ENCODE measurements at regions not wholly inside any gene's neighbourhood (a gene's known extent, or its start where the extent isn't known, plus 50 kb on each side); places are given as distances from the start of the nearest gene placed in this dataset.

GRCh38 chr2:114032705-114033104 lies 142.8 kb downstream of the ACTR3 start:
- TF ChIP-seq CTCF (IDR thresholded peaks at IDR 0.05; ENCODE audit: insufficient read depth, low read depth, low read length, missing control alignments): no peak
- no peak for DNase-seq (ENCODE audit: low read depth)
- H3K4me3 ChIP-seq (ENCODE audit: low read length): no peak overlapping the region

- no peak overlapping the region for H3K4me3 ChIP-seq (ENCODE audit: low read length)
- TF ChIP-seq CTCF (IDR thresholded peaks at IDR 0.05; ENCODE audit: insufficient read depth, low read depth, low read length, missing control alignments): no peak
- DNase-seq (ENCODE audit: low read depth): no peak
Measured at GRCh38 chr2:114034742-114035141, 144.9 kb downstream of the ACTR3 start.

- TF ChIP-seq CTCF (IDR thresholded peaks at IDR 0.05; ENCODE audit: insufficient read depth, low read depth, low read length, missing control alignments): no peak
- H3K4me3 ChIP-seq (ENCODE audit: low read length): no peak overlapping the region
- DNase-seq (ENCODE audit: low read depth): no peak
Measured at GRCh38 chr2:114038710-114039109, 148.8 kb downstream of the ACTR3 start.

- no peak for DNase-seq (ENCODE audit: low read depth)
Measured at GRCh38 chr2:114039677-114040076, 149.8 kb downstream of the ACTR3 start.

GRCh38 chr2:114040826-114041225 lies 150.9 kb downstream of the ACTR3 start:
- no peak overlapping the region for H3K4me3 ChIP-seq (ENCODE audit: low read length)
- no peak for DNase-seq (ENCODE audit: low read depth)
- no peak for TF ChIP-seq CTCF (IDR thresholded peaks at IDR 0.05; ENCODE audit: insufficient read depth, low read depth, low read length, missing control alignments)

More at GRCh38 chr2:114039677-114040076, 149.8 kb downstream of the ACTR3 start:
- no peak overlapping the region for H3K4me3 ChIP-seq (ENCODE audit: low read length)
- TF ChIP-seq CTCF (IDR thresholded peaks at IDR 0.05; ENCODE audit: insufficient read depth, low read depth, low read length, missing control alignments): no peak

GRCh38 chr2:114044985-114045384 lies 155.1 kb downstream of the ACTR3 start:
- no peak for TF ChIP-seq CTCF (IDR thresholded peaks at IDR 0.05; ENCODE audit: insufficient read depth, low read depth, low read length, missing control alignments)
- DNase-seq (ENCODE audit: low read depth): no peak
- H3K4me3 ChIP-seq (ENCODE audit: low read length): no peak overlapping the region

GRCh38 chr2:114046373-114046772 lies 156.5 kb downstream of the ACTR3 start:
- H3K4me3 ChIP-seq (ENCODE audit: low read length): no peak overlapping the region
- no peak for DNase-seq (ENCODE audit: low read depth)
- no peak for TF ChIP-seq CTCF (IDR thresholded peaks at IDR 0.05; ENCODE audit: insufficient read depth, low read depth, low read length, missing control alignments)
